ENCODE measurements at regions not wholly inside any gene's neighbourhood (a gene's known extent, or its start where the extent isn't known, plus 50 kb on each side); places are given as distances from the start of the nearest gene placed in this dataset.
"Not testable (repeated sequence)": the region's sequence is repeated elsewhere in the genome, so short reads cannot be mapped to it uniquely, and the experiment has no call there.

DNA sequence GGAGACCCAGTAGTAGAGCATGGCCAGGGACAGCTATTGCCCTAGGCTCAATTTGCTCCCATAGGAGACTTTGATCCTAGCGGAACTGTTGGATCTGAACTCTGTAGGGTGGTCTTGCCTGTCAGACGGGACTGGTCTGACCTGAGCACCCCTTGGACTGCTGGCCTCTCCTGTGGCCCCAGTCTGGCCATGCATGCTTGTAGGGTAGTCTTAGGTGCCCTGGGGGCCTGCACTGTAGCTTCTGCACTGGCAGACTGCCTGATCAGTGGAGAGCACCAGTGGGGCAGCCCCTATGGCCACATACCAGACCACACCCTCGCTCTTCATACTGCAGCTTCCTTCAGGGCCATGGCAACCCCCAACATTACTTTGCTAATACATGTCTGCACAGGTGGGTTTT is 396.1 kb upstream of the GRAMD2B start:
- peaks cover 34% of the 10 kb centered on the region for H3K9me3 Mint-ChIP-seq
- CTCF ChIA-PET, result no interaction called here
- no peaks in the 10 kb centered on the region for H3K4me1 Mint-ChIP-seq

GRCh38 chr5:126027652-126028051 is 395.6 kb upstream of the GRAMD2B start:
- intact Hi-C loops (cut with micrococcal nuclease), result no loop called here
- DNase-seq, result no peak
- Mint-ChIP-seq H3K27ac (no peak overlapping the region), H3K36me3 (ENCODE audit: low read depth) (peaks cover 2% of the 10 kb centered on the region), H3K27me3 (peaks cover 2% of the 10 kb centered on the region), H3K4me3 (no peak overlapping the region), H3K9me3 (peaks cover 34% of the 10 kb centered on the region), H3K4me1 (no peaks in the 10 kb centered on the region)
- TF ChIP-seq, protein P1, sequence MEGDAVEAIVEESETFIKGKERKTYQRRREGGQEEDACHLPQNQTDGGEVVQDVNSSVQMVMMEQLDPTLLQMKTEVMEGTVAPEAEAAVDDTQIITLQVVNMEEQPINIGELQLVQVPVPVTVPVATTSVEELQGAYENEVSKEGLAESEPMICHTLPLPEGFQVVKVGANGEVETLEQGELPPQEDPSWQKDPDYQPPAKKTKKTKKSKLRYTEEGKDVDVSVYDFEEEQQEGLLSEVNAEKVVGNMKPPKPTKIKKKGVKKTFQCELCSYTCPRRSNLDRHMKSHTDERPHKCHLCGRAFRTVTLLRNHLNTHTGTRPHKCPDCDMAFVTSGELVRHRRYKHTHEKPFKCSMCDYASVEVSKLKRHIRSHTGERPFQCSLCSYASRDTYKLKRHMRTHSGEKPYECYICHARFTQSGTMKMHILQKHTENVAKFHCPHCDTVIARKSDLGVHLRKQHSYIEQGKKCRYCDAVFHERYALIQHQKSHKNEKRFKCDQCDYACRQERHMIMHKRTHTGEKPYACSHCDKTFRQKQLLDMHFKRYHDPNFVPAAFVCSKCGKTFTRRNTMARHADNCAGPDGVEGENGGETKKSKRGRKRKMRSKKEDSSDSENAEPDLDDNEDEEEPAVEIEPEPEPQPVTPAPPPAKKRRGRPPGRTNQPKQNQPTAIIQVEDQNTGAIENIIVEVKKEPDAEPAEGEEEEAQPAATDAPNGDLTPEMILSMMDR (IDR thresholded peaks at IDR 0.05), result no peak
- ChIA-PET POLR2A (no interaction called here), CTCF (no interaction called here)
- no peak for ATAC-seq (ENCODE audit: low read depth)

More for the DNA sequence above, 396.1 kb upstream of the GRAMD2B start:
- intact Hi-C loops (cut with micrococcal nuclease), result no loop called here
- TF ChIP-seq, protein P1 (IDR thresholded peaks at IDR 0.05), result no peak
- POLR2A ChIA-PET, result no interaction called here
- Mint-ChIP-seq H3K27me3 (peaks cover 2% of the 10 kb centered on the region), H3K27ac (no peak overlapping the region), H3K4me3 (no peak overlapping the region), H3K36me3 (ENCODE audit: low read depth) (peaks cover 2% of the 10 kb centered on the region)
- DNase-seq, result no peak
- no peak for ATAC-seq (ENCODE audit: low read depth)

DNA sequence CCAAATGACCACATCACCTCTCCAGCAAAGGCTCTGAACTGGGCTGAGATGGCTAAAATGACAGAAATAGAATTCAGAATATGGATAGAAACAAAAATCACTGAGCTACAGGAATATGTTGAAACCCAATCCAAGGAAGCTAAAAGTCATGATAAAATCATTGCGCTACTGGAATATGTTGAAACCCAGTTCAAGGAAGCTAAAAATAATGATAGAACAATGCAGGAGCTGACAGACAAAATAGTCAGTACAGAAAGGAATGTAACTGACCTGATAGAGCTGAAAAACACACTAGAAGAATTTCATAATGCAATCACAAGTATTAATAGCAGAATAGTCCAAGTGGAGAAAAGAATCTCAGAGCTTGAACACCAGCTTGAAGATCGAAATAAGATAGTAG is 394.9 kb upstream of the GRAMD2B start:
- no peak for ATAC-seq (ENCODE audit: low read depth)
- POLR2A ChIA-PET, result no interaction called here
- Mint-ChIP-seq H3K9me3 (peaks cover 34% of the 10 kb centered on the region), H3K27me3 (peaks cover 2% of the 10 kb centered on the region), H3K36me3 (ENCODE audit: low read depth) (peaks cover 2% of the 10 kb centered on the region), H3K4me3 (no peak overlapping the region), H3K27ac (no peak overlapping the region), H3K4me1 (no peaks in the 10 kb centered on the region)
- TF ChIP-seq, protein P1 (IDR thresholded peaks at IDR 0.05), result no peak
- no peak for DNase-seq
- intact Hi-C loops (cut with micrococcal nuclease), result no loop called here
- CTCF ChIA-PET, result no interaction called here

DNA sequence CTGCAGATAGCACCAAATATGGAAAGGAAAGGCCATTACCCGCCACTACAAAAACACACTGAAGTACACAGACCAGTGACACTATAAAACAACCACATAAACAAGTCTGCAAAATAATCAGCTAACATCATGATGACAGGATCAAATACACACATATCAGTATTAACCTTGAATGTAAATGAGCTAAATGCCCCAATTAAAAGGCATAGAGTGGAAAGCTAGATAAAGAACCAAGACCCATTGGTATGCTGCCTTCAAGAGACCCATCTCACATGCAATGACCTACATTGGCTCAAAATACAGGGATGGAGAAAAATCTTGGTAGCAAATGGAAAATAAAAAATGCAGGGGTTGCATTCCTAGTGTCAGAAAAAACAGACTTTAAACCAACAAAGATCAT is 393.9 kb upstream of the GRAMD2B start:
- H3K27ac Mint-ChIP-seq; H3K4me1 Mint-ChIP-seq; DNase-seq; H3K36me3 Mint-ChIP-seq (ENCODE audit: low read depth); CTCF ChIA-PET; intact Hi-C loops (cut with micrococcal nuclease); POLR2A ChIA-PET; ATAC-seq (ENCODE audit: low read depth); H3K27me3 Mint-ChIP-seq; H3K4me3 Mint-ChIP-seq: not testable (repeated sequence)
- peaks cover 34% of the 10 kb centered on the region for H3K9me3 Mint-ChIP-seq

- POLR2A ChIA-PET, result no interaction called here
- CTCF ChIA-PET, result no interaction called here
- peaks cover 2% of the 10 kb centered on the region for H3K36me3 Mint-ChIP-seq (ENCODE audit: low read depth)
These were observed 392.5 kb upstream of the GRAMD2B start for GRCh38 chr5:126030698-126031097.

More at GRCh38 chr5:126030698-126031097, 392.5 kb upstream of the GRAMD2B start:
- H3K4me3 Mint-ChIP-seq, result no peak overlapping the region
- intact Hi-C loops (cut with micrococcal nuclease), result no loop called here
- no peaks in the 10 kb centered on the region for H3K4me1 Mint-ChIP-seq
- TF ChIP-seq, protein P1 (IDR thresholded peaks at IDR 0.05), result no peak
- DNase-seq (no peak), ATAC-seq (ENCODE audit: low read depth) (no peak)
- peaks cover 34% of the 10 kb centered on the region for H3K9me3 Mint-ChIP-seq
- no peak overlapping the region for H3K27ac Mint-ChIP-seq
- H3K27me3 Mint-ChIP-seq, result no peaks in the 10 kb centered on the region
